ENCODE measurements at regions not wholly inside any gene's neighbourhood (a gene's known extent, or its start where the extent isn't known, plus 50 kb on each side); places are given as distances from the start of the nearest gene placed in this dataset.
"Not testable (repeated sequence)": the region's sequence is repeated elsewhere in the genome, so short reads cannot be mapped to it uniquely, and the experiment has no call there.

DNA sequence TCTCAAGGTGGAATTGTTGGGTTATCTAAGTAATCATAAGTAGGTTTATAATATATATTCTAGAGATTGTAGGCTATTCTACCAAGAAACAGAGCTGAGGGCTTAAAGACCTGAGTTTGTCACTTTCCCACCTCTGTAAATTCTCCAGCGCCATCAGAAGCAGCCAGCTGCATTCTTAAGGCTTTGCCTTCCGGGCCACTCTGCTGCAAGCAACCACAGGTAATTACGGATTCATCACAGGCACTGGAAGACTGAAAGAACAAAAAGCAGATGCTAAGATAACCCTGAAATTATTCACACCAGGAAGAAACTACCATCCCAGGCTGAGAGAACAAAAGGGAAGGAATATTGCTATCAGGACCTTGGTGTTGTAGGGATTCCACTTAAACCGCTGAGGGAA lies 137.8 kb upstream of the JCAD start:
- DNase-seq (ENCODE audit: low read depth, low spot score), result peak; percentile 61

GRCh38 chr10:30196559-30196958 lies 137.2 kb upstream of the JCAD start:
- not testable (repeated sequence) for DNase-seq (ENCODE audit: low read depth, low spot score)

GRCh38 chr10:30192846-30193608 lies 133.6 kb upstream of the JCAD start:
- DNase-seq (ENCODE audit: low read depth, low spot score), result no peak

- DNase-seq (ENCODE audit: low read depth, low spot score), result peak; percentile 54
These were observed 131.5 kb upstream of the JCAD start for GRCh38 chr10:30190577-30191552.

DNA sequence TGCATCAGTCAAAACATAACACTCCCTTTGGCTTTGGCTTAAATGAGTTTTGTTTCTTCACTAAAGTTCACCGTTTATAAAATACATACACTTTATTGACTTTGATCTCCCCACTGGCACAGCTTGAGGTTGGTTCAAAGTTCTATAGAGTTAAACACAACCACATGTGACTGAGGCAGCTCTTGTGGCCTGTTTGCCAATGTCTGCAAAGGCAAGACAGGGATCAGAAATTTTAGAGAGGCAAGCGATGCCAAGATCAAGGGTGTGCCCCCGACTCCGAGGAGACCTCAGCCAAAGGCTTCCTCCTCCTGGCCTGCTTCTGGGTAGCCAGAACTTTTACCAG lies 129.8 kb upstream of the JCAD start:
- no peak for DNase-seq (ENCODE audit: low read depth, low spot score)

DNA sequence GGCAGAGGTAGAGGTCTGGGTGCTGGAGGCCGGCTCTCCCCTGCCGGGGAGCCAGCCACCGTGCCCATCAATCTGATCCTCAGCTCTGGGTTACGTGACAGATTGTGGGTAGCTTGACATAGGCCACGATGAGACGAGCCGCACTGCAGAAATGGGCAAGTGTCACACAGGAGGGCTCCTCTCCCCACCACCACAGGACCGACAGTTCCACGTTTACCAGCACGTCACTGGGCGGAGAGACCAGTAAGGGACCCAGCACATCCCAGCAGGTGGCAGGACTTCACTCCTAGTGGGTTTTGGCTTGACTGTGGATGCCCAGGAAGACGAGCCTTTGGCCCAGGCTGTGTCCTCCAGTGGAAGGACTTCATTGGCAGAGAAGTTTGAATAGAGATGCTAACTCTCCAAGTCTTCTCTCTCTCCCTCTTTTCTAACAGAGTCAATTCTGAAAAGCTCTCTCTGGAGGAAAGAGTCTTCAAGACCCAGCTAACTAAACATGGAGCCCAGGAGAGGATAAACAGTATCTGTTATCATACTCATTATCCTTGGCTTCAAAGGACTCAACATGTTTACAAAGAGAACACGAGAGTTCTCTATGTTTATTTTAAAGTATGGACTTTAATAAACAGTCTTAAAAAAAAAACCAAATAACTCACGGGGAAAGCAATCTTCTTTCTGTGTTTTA lies 129.3 kb upstream of the JCAD start:
- no peak for DNase-seq (ENCODE audit: low read depth, low spot score)

DNA sequence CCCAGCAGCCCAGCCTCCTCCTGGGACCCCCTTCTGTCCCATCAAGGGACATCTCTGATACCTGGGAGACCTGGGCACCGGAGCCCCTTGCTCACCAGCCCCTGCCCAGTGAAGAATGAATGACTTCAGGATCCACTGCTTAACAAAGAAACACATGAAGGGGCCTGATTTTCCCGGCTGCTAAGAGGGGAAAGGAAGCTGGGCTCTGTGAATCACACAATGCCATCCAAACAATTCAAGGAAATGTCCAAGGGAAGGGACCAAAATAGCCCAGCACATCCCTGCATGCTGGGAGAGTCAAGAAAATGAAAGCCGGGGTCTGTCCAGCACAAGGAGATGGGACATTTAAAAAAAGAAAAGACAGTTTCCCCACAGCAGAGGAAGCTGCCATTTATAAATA lies 128.7 kb upstream of the JCAD start:
- DNase-seq (ENCODE audit: low read depth, low spot score), result no peak

DNA sequence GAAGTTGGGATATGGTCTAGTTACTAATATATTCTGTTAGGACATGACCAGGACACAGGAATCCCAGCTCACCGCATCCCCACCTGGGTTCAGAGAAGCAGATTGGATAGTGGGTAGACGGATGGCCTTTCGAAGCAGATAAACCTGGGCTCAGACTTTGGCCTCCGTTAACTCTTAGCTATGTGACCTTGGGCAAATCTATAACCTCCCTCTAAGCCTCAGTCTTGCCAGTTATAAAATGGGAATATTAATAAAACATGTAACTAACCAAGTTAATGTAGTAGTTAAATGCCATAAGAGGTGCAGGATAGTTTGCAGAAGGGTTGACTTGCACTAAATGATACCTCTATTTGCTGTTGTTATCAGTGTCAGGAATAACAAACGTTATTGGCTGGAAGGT lies 127.6 kb upstream of the JCAD start:
- no peak for DNase-seq (ENCODE audit: low read depth, low spot score)

DNA sequence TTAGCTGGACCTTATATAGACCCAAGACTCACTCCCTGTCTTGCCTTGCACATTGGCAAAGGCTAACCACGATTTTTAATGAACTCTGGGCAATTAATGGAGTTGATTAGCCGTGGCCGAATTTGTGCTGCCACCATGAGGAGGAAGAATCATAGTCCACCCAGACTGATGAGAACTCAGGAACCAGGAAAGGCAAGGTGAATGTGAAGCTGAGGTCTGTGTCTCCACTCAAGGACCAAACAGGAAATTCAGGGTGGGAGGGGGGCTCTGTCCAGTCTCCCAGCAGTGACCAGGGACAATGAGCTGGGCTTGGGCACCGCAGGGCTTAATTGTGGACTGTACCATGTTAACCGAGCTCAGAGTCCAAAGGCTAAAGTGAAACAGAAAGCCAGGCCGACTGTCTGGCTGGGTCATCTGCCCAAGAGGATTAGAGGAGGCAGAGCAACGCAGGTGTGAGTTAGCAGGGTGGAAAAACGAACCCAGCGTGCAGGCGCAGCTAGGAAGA lies 127.0 kb upstream of the JCAD start:
- no peak for DNase-seq (ENCODE audit: low read depth, low spot score)

- DNase-seq (ENCODE audit: low read depth, low spot score), result no peak
These were observed 126.5 kb upstream of the JCAD start for GRCh38 chr10:30185916-30186315.

GRCh38 chr10:30185341-30185740 lies 126.0 kb upstream of the JCAD start:
- DNase-seq (ENCODE audit: low read depth, low spot score), result no peak

GRCh38 chr10:30184397-30185033 lies 125.1 kb upstream of the JCAD start:
- DNase-seq (ENCODE audit: low read depth, low spot score), result no peak

- no peak for DNase-seq (ENCODE audit: low read depth, low spot score)
These were observed 123.6 kb upstream of the JCAD start for GRCh38 chr10:30183055-30183402.

DNA sequence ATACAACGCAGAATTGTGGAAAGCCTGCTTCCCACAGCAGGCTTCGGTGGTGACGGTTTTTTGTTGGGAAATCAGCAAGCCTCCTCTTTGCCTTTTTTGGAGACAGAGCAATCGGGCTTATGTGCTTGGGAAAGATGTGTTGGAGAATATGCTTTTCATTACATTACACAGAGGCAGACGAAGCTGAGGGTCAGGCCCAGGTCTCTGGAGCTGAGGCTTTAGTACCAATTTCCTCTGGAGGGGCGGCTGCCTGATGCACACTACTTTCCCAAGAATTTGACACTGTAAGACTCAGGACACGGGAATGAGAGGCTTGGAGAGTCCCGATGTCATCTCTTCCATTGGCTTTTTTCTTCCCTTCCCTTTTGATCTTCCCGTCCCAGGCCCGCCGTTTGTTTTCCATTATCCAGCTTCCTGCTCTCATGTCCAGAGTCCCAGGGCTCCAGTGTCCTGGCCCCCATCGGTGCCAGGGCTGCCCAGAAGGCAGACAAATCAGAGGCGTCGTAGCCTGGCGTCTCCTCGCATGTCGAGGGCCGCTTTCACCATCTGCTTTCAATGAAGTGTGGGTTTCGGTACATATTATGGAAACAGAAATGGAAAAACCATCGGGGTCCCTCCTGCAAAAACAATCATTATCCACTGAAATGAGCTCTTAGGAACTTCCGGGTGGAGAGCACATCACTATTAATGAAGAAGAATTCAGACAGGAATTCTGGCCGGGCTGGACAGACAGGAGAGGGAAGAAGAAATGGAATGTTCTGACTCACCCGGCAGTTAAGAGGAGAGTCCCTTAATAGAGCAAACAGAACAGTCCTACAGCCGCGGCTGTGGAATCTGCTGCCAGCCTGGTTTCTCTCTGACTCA lies 123.0 kb upstream of the JCAD start:
- DNase-seq (ENCODE audit: low read depth, low spot score), result peak; percentile 81

- no peak for DNase-seq (ENCODE audit: low read depth, low spot score)
These were observed 119.1 kb upstream of the JCAD start for GRCh38 chr10:30178356-30178964.

DNA sequence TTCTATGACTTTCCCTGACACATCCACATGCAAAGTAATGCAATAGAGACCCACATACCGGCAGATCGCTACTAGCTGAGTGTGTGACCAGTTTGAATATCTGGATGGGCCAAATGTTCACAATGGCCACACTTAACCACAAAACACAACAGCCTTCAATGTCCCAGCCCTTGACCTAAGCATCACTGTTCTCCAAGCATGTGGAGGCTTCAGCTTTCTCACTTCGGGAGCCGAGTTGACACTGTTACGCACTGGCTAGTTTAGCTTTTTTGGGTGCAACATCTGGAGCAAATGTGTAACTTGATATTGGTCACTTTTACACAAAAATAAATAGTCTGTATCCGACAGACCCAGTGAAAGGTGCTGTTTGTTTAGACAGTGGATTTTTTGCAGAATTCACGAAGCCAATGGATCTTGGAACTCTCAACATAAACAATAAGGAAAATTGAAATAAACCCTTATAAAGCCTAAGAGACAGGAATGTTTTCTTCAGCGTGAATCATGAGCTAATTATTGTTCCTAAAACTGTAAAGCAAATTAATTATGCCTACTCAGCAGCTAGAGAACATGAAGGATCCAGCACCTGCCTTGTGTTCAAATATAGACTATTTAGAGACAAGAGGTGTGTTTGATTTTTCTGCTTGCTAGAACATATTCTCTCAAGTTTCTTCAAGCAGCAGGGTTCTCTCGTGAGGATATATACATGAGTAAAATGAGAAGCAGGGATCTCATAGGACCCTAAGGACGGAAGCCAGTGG lies 117.6 kb upstream of the JCAD start:
- DNase-seq (ENCODE audit: low read depth, low spot score), result no peak

- no peak for DNase-seq (ENCODE audit: low read depth, low spot score)
These were observed 116.8 kb upstream of the JCAD start for GRCh38 chr10:30176182-30176581.

GRCh38 chr10:30172673-30173072 lies 113.3 kb upstream of the JCAD start:
- DNase-seq (ENCODE audit: low read depth, low spot score), result no peak

- DNase-seq (ENCODE audit: low read depth, low spot score), result no peak
These were observed 112.7 kb upstream of the JCAD start for GRCh38 chr10:30172091-30172490.

GRCh38 chr10:30171601-30172000 lies 112.2 kb upstream of the JCAD start:
- no peak for DNase-seq (ENCODE audit: low read depth, low spot score)

All from ELF-1 (cell line).